HEK293T (cell line): ENCODE measurements at regions not wholly inside any gene's neighbourhood (a gene's known extent, or its start where the extent isn't known, plus 50 kb on each side); places are given as distances from the start of the nearest gene placed in this dataset.

ENCODE experiments used
- ELF4 ChIP-seq: fragments of 450-650 bp; IDR thresholded peaks from 2 replicates; pipeline ENCODE4 v1.6.1; 2017; ENCODE audit warnings: antibody characterized with exemption
- FOXM1 ChIP-seq: fragments of 450-650 bp; IDR thresholded peaks from 2 replicates; pipeline ENCODE4 v1.6.1; 2017; ENCODE audit warnings: mild to moderate bottlenecking, borderline replicate concordance
- SP1 ChIP-seq: fragments of 450-650 bp; IDR thresholded peaks from 2 replicates; pipeline ENCODE4 v1.6.1; 2017
- SUZ12 ChIP-seq: fragments of 450-650 bp; IDR thresholded peaks from 2 replicates; pipeline ENCODE4 v1.6.1; 2016; ENCODE audit warnings: mild to moderate bottlenecking
- TARDBP ChIP-seq: fragments of 450-650 bp; IDR thresholded peaks from 2 replicates; pipeline ENCODE4 v1.6.1; 2016

- TF ChIP-seq FOXM1: no peak
- TF ChIP-seq SUZ12: no peak
- TF ChIP-seq TARDBP: no peak
- no peak for TF ChIP-seq ELF4
- no peak for TF ChIP-seq SP1
Measured at GRCh38 chr11:116387641-116388040, 385.1 kb downstream of the BUD13 start.
